ENCODE measurements at regions not wholly inside any gene's neighbourhood (a gene's known extent, or its start where the extent isn't known, plus 50 kb on each side); places are given as distances from the start of the nearest gene placed in this dataset.

DNA sequence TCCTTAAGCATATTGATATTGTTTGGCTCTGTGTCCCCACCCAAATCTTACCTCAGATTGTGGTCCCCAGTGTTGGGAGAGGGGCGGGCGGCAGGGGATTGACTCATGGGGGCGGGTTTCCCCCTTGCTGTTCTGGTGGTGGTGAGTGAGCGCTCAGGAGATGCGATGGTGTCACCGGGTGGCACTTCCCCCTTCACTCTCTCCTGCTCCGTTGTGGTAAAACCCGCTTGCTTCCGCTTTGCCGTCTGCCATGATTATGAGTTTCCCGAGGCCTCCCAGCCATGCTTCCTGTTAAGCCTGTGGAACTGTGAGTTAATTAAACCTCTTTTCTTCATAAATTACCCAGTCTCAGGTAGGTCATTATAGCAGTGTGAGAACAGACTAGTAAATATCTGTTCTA, 229.1 kb downstream of the IRX2 start:
- TF ChIP-seq CTCF (IDR thresholded peaks at IDR 0.05) (no peak), POLR2A (IDR thresholded peaks at IDR 0.05) (no peak), POLR2AphosphoS5 (IDR thresholded peaks at IDR 0.05) (no peak)
